SU-DHL-6 (cell line): ENCODE measurements at regions not wholly inside any gene's neighbourhood (a gene's known extent, or its start where the extent isn't known, plus 50 kb on each side); places are given as distances from the start of the nearest gene placed in this dataset.

Experiments used
- H2AFZ ChIP-seq: fragments of 200-600 bp; sonication (generic); 2 replicates; pipeline ENCODE4 v1.6.1; 2014; ENCODE audit warnings: low read depth, mild to moderate bottlenecking, moderate library complexity, mixed read lengths, antibody characterized with exemption, low read length; ENCODE audit not compliant: severe bottlenecking
- H3F3A ChIP-seq: fragments of 200-600 bp; shearing (Covaris generic); 2 replicates; pipeline ENCODE4 v1.6.0; 2016; ENCODE audit warnings: antibody characterized with exemption, mild to moderate bottlenecking; ENCODE audit not compliant: insufficient read depth
- H3K27ac ChIP-seq: fragments of 200-600 bp; sonication (generic); 2 replicates; pipeline ENCODE4 v1.5.1; 2016; ENCODE audit warnings: low read depth, mild to moderate bottlenecking, low read length, moderate library complexity, mixed read lengths
- H3K27me3 ChIP-seq: fragments of 200-600 bp; sonication (generic), shearing (Covaris generic); 2 replicates; pipeline ENCODE4 v1.6.0; 2014; ENCODE audit warnings: mild to moderate bottlenecking, low read length
- H3K36me3 ChIP-seq: fragments of 200-600 bp; sonication (generic); 2 replicates; pipeline ENCODE4 v1.6.1; 2014; ENCODE audit warnings: mild to moderate bottlenecking, low read length, mixed read lengths
- H3K4me2 ChIP-seq: fragments of 300-600, 200-600 bp; shearing (Covaris generic), sonication (generic); 2 replicates; pipeline ENCODE4 v1.6.0; 2014; ENCODE audit warnings: low read length, low read depth, mild to moderate bottlenecking; ENCODE audit not compliant: poor library complexity, severe bottlenecking
- H3K4me3 ChIP-seq: fragments of 200-600 bp; sonication (generic); 2 replicates; pipeline ENCODE4 v1.5.1; 2014; ENCODE audit warnings: antibody characterized with exemption, low read length, mild to moderate bottlenecking, mixed read lengths; ENCODE audit not compliant: insufficient read depth, poor library complexity, severe bottlenecking
- H3K79me2 ChIP-seq: fragments of 200-600 bp; sonication (generic); 2 replicates; pipeline ENCODE4 v1.6.1; 2014; ENCODE audit warnings: mild to moderate bottlenecking, low read length, moderate library complexity; ENCODE audit not compliant: insufficient read depth
- H3K9ac ChIP-seq: fragments of 200-600 bp; sonication (generic); 2 replicates; pipeline ENCODE4 v1.7.0; 2014; ENCODE audit warnings: mild to moderate bottlenecking, low read length
- H3K9me2 ChIP-seq: fragments of 200-600 bp; sonication (generic); replicated peaks from 2 replicates; pipeline ENCODE4 v1.6.1; 2014; ENCODE audit warnings: low read length; ENCODE audit not compliant: insufficient read depth
- H3K9me3 ChIP-seq: fragments of 200-600 bp; sonication (generic); 2 replicates; pipeline ENCODE4 v1.6.1; 2014; ENCODE audit warnings: low read length, mixed read lengths; ENCODE audit not compliant: insufficient read depth
- H4K20me1 ChIP-seq: fragments of 200-600 bp; sonication (generic); 2 replicates; pipeline ENCODE4 v1.6.1; 2014; ENCODE audit warnings: low read depth, mild to moderate bottlenecking, antibody characterized with exemption, low read length, moderate library complexity, mixed read lengths
- CTCF ChIP-seq: fragments of 200-600 bp; sonication (generic); IDR thresholded peaks from one replicate; pipeline ENCODE4 v1.5.1; 2017; ENCODE audit warnings: antibody characterized with exemption, mild to moderate bottlenecking, low read length, moderate library complexity; ENCODE audit not compliant: insufficient read depth, poor library complexity, severe bottlenecking
- EZH2phosphoT487 ChIP-seq: fragments of 200-600 bp; sonication (generic), shearing (Covaris generic); conservative IDR thresholded peaks from 2 replicates; pipeline ENCODE4 v1.6.1; 2018; ENCODE audit warnings: mild to moderate bottlenecking, antibody characterized with exemption, low read length, moderate library complexity, mixed read lengths

GRCh38 chr11:112734207-112734606 lies 227.0 kb upstream of the NCAM1 start:
- Histone ChIP-seq H3K9me2 (no peaks in the 10 kb centered on the region), H3K27me3 (no peaks in the 10 kb centered on the region), H3K79me2 (no peaks in the 10 kb centered on the region), H3K4me2 (no peak overlapping the region), H3K36me3 (no peaks in the 10 kb centered on the region), H3K9ac (no peak overlapping the region), H3K27ac (no peak overlapping the region), H3K4me3 (no peak overlapping the region), H4K20me1 (no peaks in the 10 kb centered on the region), H2AFZ (no peak overlapping the region), H3K9me3 (no peaks in the 10 kb centered on the region), H3F3A (no peaks in the 10 kb centered on the region)
- no peak for TF ChIP-seq CTCF
- TF ChIP-seq EZH2phosphoT487 = no peak

- TF ChIP-seq CTCF (no peak), EZH2phosphoT487 (no peak)
- H3K27ac ChIP-seq = no peak overlapping the region
- no peaks in the 10 kb centered on the region for H3K27me3 ChIP-seq
- no peak overlapping the region for H3K4me2 ChIP-seq
- H3K9me3 ChIP-seq = no peaks in the 10 kb centered on the region
- no peak overlapping the region for H2AFZ ChIP-seq
- H3K4me3 ChIP-seq = no peak overlapping the region
- H3K9ac ChIP-seq = no peak overlapping the region
- H4K20me1 ChIP-seq = no peaks in the 10 kb centered on the region
- H3F3A ChIP-seq = no peaks in the 10 kb centered on the region
- no peaks in the 10 kb centered on the region for H3K9me2 ChIP-seq
- no peaks in the 10 kb centered on the region for H3K36me3 ChIP-seq
- H3K79me2 ChIP-seq = no peaks in the 10 kb centered on the region
Measured at GRCh38 chr11:112735470-112735869, 225.8 kb upstream of the NCAM1 start.

- TF ChIP-seq EZH2phosphoT487 = no peak
- no peak for TF ChIP-seq CTCF
- Histone ChIP-seq H3K4me3 (no peak overlapping the region), H3F3A (no peaks in the 10 kb centered on the region), H2AFZ (no peak overlapping the region), H3K36me3 (no peaks in the 10 kb centered on the region), H3K9me2 (no peaks in the 10 kb centered on the region), H3K4me2 (no peak overlapping the region), H4K20me1 (no peaks in the 10 kb centered on the region), H3K9me3 (no peaks in the 10 kb centered on the region), H3K27ac (no peak overlapping the region), H3K9ac (no peak overlapping the region), H3K79me2 (no peaks in the 10 kb centered on the region), H3K27me3 (no peaks in the 10 kb centered on the region)
Measured at GRCh38 chr11:112744041-112744440, 217.2 kb upstream of the NCAM1 start.
